Activated T-cell treated with anti-CD3 and anti-CD28 coated beads, Interleukin-2, amount 50 U/mL, for 72 hours (primary cell): ENCODE measurements at regions not wholly inside any gene's neighbourhood (a gene's known extent, or its start where the extent isn't known, plus 50 kb on each side); places are given as distances from the start of the nearest gene placed in this dataset.

ENCODE experiments used
- ATAC-seq, 2 donors: fragments of 150-1000 bp; cut with Tn5 transposase; replicated peaks in 1 of 2; 2 replicates each; pipeline ENCODE4 v1.10.0; 2021; ENCODE audit warnings: moderate library complexity in 2 of 2, mild to moderate bottlenecking in 1 of 2
- DNase-seq, 2 donors: peaks; one replicate each; pipeline ENCODE4 v3.0.0; 2021 to 2022; ENCODE audit warnings: mixed read lengths in 1 of 2
- H3K27ac Mint-ChIP-seq: one replicate; pipeline ENCODE4 v1.8.0; 2022; ENCODE audit warnings: mild to moderate bottlenecking, moderate library complexity, mixed read lengths
- H3K27me3 Mint-ChIP-seq: one replicate; pipeline ENCODE4 v1.8.0; 2022; ENCODE audit warnings: low read depth, mixed read lengths
- H3K36me3 Mint-ChIP-seq, 2 donors: one replicate each; pipeline ENCODE4 v1.8.0; 2022; ENCODE audit warnings: mixed read lengths in 2 of 2, mild to moderate bottlenecking in 1 of 2; ENCODE audit not compliant: insufficient read depth in 2 of 2
- H3K4me1 Mint-ChIP-seq: one replicate; pipeline ENCODE4 v1.8.0; 2022; ENCODE audit warnings: low read depth, mixed read lengths
- H3K4me3 Mint-ChIP-seq, 2 donors: one replicate each; pipeline ENCODE4 v1.8.0; 2022; ENCODE audit warnings: mild to moderate bottlenecking in 2 of 2, mixed read lengths in 2 of 2, moderate library complexity in 2 of 2
- H3K9me3 Mint-ChIP-seq, 2 donors: one replicate each; pipeline ENCODE4 v1.8.0; 2022; ENCODE audit warnings: mixed read lengths in 2 of 2

DNA sequence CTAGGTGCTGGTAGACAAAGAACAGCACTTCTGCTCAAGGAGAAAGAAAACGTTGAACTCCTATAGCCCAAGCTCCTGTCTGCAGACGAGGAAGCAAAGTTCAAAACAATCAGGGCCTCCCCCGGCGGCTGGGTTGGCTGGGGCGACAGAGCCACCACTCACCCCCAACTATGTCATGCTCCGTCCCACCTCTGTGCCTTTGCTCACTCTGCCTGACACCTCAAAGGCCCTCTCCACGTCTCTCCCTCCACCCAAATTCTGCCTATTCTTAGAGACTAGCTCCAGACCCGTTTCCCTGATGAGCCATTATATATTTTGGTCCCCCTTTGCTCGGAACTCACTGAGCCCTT lies 304.3 kb downstream of the TLE3 start:
- Mint-ChIP-seq H3K4me1 (no peaks in the 10 kb centered on the region), H3K27me3 (peaks cover 19% of the 10 kb centered on the region), H3K36me3 (peaks cover 0 to 4% of the 10 kb centered on the region in 2 donors), H3K9me3 (peaks cover 0 to 4% of the 10 kb centered on the region in 2 donors), H3K4me3 (no peak overlapping the region), H3K27ac (no peak overlapping the region)
- no peak for DNase-seq
- ATAC-seq: no peak

GRCh38 chr15:69793781-69794451 lies 303.8 kb downstream of the TLE3 start:
- peaks cover 19% of the 10 kb centered on the region for H3K27me3 Mint-ChIP-seq
- no peak for DNase-seq
- H3K36me3 Mint-ChIP-seq: peaks cover 0 to 4% of the 10 kb centered on the region in 2 donors
- H3K4me1 Mint-ChIP-seq: no peaks in the 10 kb centered on the region
- no peak overlapping the region for H3K27ac Mint-ChIP-seq
- no peak for ATAC-seq
- peaks cover 0 to 4% of the 10 kb centered on the region in 2 donors for H3K9me3 Mint-ChIP-seq
- H3K4me3 Mint-ChIP-seq: no peak overlapping the region

DNA sequence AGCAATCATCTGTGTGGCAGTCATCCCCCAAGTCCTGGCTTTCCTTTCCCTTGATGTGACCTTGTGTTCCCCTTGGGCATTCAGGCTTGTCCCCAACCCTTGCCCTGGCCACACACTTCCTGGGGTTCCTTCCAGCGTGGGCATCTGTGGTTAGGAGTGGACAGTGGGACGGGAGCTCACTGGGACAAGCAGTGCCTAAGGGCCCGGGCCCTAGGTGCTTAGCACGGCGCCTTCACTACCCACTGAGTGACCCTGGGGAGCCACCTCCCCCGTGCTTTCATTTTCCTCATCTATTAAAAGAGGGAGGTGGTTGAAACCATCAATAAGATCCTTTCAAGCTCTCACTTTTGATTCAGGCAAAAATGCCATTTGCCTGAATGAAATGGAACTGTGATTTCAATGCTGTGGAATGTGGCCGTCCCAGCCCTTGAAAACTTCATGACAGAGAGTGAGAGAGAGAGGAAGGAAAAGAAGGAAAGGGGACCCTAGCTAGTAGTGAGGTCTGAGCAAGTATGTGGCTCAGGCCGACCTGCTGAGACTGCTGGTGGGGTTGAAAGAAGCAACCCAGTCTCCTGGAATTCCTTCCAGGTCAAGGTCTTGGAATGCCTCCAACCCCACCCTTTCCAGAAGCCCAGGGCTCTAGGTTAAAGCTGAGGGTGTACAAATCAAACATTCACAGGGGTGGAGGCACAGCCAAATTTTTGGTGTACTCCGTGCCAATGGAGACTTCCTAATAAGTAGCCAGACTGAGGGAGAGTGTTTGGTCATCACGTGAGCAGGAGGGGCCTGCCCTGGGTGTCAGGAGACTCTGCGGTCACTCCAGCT lies 302.9 kb downstream of the TLE3 start:
- H3K9me3 Mint-ChIP-seq: peaks cover 0 to 4% of the 10 kb centered on the region in 2 donors
- no peak for ATAC-seq
- no peaks in the 10 kb centered on the region for H3K4me1 Mint-ChIP-seq
- peaks cover 19% of the 10 kb centered on the region for H3K27me3 Mint-ChIP-seq
- peaks cover 0 to 4% of the 10 kb centered on the region in 2 donors for H3K36me3 Mint-ChIP-seq
- H3K4me3 Mint-ChIP-seq: no peak overlapping the region
- DNase-seq: no peak
- H3K27ac Mint-ChIP-seq: no peak overlapping the region

DNA sequence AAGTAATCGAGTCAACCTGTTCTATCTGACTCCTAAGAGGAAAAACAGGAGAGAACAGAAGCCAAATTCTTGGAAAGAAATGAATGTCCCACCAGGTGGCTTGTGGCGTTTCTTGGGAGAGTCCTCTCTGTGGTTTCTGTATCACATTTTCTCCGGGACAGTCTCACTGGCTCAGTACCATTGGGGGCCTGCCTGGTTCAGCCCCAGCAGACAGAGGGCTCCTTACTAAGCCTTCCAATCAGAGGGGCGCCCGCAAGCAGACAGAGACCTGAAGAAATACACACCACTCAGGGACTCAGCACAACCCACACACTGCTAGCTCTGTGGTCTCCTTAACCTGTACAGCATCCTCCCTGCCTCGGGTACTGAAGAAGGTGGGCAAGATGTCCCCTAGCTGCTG lies 302.1 kb downstream of the TLE3 start:
- no peak overlapping the region for H3K27ac Mint-ChIP-seq
- H3K4me3 Mint-ChIP-seq: no peak overlapping the region
- ATAC-seq (no peak), DNase-seq (no peak)
- H3K4me1 Mint-ChIP-seq: no peaks in the 10 kb centered on the region
- peaks cover 0 to 4% of the 10 kb centered on the region in 2 donors for H3K36me3 Mint-ChIP-seq
- peaks cover 0 to 4% of the 10 kb centered on the region in 2 donors for H3K9me3 Mint-ChIP-seq
- H3K27me3 Mint-ChIP-seq: peaks cover 19% of the 10 kb centered on the region

GRCh38 chr15:69797051-69797595 lies 300.6 kb downstream of the TLE3 start:
- ATAC-seq (no peak), DNase-seq (no peak)
- no peaks in the 10 kb centered on the region for H3K4me1 Mint-ChIP-seq
- no peaks in the 10 kb centered on the region for H3K9me3 Mint-ChIP-seq
- H3K27me3 Mint-ChIP-seq: peaks cover 7% of the 10 kb centered on the region
- no peak overlapping the region for H3K27ac Mint-ChIP-seq
- H3K36me3 Mint-ChIP-seq: no peaks in the 10 kb centered on the region
- H3K4me3 Mint-ChIP-seq: no peak overlapping the region

GRCh38 chr15:69797615-69798014 lies 300.1 kb downstream of the TLE3 start:
- H3K27ac Mint-ChIP-seq: no peak overlapping the region
- DNase-seq: no peak
- no peak overlapping the region for H3K4me3 Mint-ChIP-seq
- H3K36me3 Mint-ChIP-seq: no peaks in the 10 kb centered on the region
- peaks cover 2% of the 10 kb centered on the region for H3K27me3 Mint-ChIP-seq
- no peaks in the 10 kb centered on the region for H3K9me3 Mint-ChIP-seq
- ATAC-seq: no peak
- no peaks in the 10 kb centered on the region for H3K4me1 Mint-ChIP-seq

DNA sequence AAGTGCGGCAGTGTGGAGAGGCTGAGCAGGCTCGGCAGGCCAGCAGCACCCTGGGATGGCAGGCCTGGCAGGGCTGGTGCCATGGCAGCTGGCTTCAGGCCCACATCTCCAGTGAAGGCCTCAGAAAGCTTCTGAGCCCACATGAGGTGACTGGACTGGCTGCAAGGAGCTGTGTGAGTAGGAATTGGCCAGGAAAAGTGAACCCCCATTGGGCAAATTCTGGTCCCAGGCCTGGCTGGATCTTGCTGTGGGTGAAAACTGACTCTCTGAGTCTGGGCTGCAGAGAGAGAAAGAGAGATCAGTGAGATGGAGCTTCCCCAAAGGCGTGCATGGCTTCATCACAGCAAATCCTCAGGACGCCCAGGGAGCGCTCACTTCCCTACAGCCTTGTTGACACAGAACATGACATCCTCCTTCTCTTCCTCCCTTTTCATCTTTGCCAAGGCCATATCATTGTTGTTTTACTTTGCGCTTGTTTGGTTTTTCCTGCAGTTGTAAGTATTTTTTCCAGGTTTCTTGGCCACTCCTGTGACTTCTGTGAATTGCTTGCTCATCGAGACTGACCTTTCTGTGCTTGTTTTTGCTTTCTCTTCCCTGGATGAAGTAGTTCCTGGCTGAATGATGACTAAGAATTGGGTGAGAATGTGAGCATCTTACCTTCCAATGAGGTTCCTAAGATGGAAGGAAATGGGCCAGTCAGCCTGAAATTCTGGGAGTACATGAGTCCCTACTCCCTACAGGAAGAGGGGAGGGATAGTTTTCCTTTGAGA lies 299.1 kb downstream of the TLE3 start:
- Mint-ChIP-seq H3K27me3 (no peaks in the 10 kb centered on the region), H3K36me3 (no peaks in the 10 kb centered on the region), H3K4me1 (no peaks in the 10 kb centered on the region), H3K27ac (no peak overlapping the region), H3K9me3 (no peaks in the 10 kb centered on the region), H3K4me3 (no peak overlapping the region)
- ATAC-seq (no peak), DNase-seq (no peak)

- Mint-ChIP-seq H3K4me1 (peaks cover 8% of the 10 kb centered on the region), H3K9me3 (no peaks in the 10 kb centered on the region), H3K27ac (no peak overlapping the region), H3K27me3 (peaks cover 9% of the 10 kb centered on the region), H3K36me3 (no peaks in the 10 kb centered on the region), H3K4me3 (no peak overlapping the region)
- no peak for ATAC-seq
- DNase-seq: no peak
Measured at GRCh38 chr15:69801144-69801543, 296.6 kb downstream of the TLE3 start.

- Mint-ChIP-seq H3K27ac (no peak overlapping the region), H3K9me3 (no peaks in the 10 kb centered on the region), H3K27me3 (peaks cover 16% of the 10 kb centered on the region), H3K36me3 (no peaks in the 10 kb centered on the region), H3K4me3 (no peak overlapping the region), H3K4me1 (peaks cover 15% of the 10 kb centered on the region)
- ATAC-seq (no peak), DNase-seq (no peak)
Measured at GRCh38 chr15:69802432-69802831, 295.3 kb downstream of the TLE3 start.

DNA sequence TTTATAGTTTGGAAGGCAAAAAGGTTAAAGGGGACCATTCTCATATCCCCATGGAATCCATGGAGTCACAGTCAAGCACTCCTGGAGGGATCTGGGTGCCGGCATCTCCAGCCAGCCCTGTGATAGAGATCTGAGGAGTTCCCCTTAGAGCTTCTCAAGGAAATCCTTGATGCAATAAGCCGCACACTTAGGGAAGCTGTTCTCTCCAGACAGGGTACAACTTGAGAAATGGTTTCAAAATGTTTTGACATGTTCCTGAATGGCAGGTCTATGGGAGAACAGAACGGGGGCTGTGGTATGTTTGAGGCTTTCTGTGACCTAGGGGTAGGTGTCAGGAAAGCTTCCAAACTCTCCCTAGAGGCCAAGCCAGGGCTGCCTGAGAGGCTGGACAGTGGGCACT lies 292.9 kb downstream of the TLE3 start:
- DNase-seq: no peak
- no peak for ATAC-seq
- Mint-ChIP-seq H3K4me1 (peaks cover 29% of the 10 kb centered on the region), H3K27me3 (peaks cover 16% of the 10 kb centered on the region), H3K9me3 (no peaks in the 10 kb centered on the region), H3K4me3 (no peak overlapping the region), H3K36me3 (no peaks in the 10 kb centered on the region), H3K27ac (no peak overlapping the region)

DNA sequence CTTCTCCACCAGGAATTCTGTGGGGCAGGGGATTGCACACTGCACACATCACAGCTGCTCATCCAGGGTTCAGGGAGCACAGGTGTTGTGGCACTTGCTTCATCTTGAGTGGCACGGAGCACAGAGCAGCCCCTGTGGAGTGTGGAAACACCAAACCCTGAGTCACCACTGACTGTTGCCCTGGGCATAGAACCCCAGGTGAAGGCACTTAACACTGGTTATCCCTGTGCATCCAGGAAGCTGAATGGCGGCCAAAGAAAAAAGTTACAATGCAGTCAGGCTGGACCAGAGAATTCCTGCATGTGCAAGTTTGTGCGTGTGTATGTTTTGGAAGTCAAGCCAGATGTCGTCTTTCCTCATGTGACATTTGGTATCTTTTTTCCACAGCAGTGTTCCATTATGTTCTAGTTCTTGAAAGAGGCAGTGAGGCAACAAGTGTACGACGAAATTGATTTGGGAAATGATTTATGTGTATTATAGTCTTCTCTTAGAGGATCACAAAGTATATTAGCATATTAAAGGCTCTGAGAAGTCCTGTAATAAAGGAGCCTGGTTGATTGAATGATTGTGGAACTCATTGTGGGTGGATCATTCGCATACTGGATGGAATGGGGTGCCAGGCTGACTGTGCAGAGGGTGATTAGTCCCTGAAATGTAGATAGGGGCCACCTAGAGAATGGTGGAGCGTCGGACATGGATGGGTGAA lies 292.3 kb downstream of the TLE3 start:
- Mint-ChIP-seq H3K27ac (no peak overlapping the region), H3K4me1 (peaks cover 29% of the 10 kb centered on the region)

DNA sequence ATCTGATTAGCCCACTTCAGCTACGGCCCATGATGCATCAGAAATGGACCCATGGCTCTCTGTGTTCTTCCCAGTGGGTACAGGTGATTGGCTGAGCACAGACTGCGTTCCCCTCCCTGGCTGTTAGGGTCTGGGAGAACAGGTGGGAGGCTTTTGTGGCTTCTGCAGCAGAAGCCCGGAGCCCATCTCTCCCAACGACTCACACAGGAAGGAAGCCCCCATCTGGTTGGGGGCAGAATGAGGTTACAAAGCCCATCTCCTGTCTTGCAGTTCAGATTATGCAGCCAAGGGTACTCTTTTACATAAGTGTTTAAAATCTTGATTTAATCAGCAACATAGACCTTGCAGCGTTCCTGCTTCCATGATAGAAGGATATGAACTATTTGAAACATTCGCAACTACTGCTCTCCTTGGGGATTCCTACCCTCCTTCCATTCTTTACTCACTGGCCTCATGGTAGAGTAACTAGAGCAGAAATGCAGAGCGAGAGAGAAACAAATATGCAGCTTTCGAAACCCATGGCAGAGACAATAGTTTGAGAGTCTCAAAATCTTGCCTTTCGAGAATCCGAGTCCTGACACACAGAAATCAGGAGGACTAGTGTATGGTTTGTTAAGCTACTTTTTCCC lies 291.3 kb downstream of the TLE3 start:
- Mint-ChIP-seq H3K36me3 (no peaks in the 10 kb centered on the region), H3K27ac (no peak overlapping the region), H3K27me3 (peaks cover 16% of the 10 kb centered on the region), H3K9me3 (no peaks in the 10 kb centered on the region), H3K4me1 (peaks cover 29% of the 10 kb centered on the region), H3K4me3 (no peak overlapping the region)
- ATAC-seq (no peak), DNase-seq (no peak)

More for the DNA sequence above, 292.3 kb downstream of the TLE3 start:
- ATAC-seq: no peak
- no peaks in the 10 kb centered on the region for H3K36me3 Mint-ChIP-seq
- no peak for DNase-seq
- no peak overlapping the region for H3K4me3 Mint-ChIP-seq
- no peaks in the 10 kb centered on the region for H3K9me3 Mint-ChIP-seq
- peaks cover 16% of the 10 kb centered on the region for H3K27me3 Mint-ChIP-seq
